ENCODE measurements at regions not wholly inside any gene's neighbourhood (a gene's known extent, or its start where the extent isn't known, plus 50 kb on each side); places are given as distances from the start of the nearest gene placed in this dataset.

GRCh38 chr18:8994603-8995002 is 107.9 kb upstream of the NDUFV2 start:
- TF ChIP-seq CTCF (IDR thresholded peaks at IDR 0.05) (no peak), POLR2A (IDR thresholded peaks at IDR 0.05) (no peak)

All from testis (tissue), 2 donors.